ENCODE measurements at regions not wholly inside any gene's neighbourhood (a gene's known extent, or its start where the extent isn't known, plus 50 kb on each side); places are given as distances from the start of the nearest gene placed in this dataset.
A peak's percentile ranks its signal among the peaks of the same experiment; 100 is the strongest.

DNA sequence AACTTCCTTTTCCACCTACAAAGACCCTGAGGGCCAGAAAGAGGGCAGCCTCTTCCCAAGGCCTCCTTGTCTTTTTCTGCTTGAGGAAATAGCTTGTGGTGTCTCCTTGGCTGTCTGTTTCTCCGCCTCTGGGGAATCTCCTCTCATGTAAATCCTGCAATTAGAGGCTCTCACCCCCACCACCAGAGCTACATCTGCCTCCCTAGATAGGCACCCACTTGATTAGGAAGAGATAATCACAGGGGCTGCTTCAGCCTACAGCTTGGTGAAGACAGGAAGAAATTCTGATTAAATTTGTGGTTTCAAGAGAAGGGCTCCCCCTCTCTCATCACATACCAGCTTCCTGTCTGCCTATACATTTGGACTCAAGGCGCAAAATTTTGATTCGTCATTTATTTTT, 75.6 kb downstream of the TLR4 start:
- H3K36me3 ChIP-seq (ENCODE audit: control insufficient read depth, insufficient read depth, low read length): no peaks in the 10 kb centered on the region
- no peaks in the 10 kb centered on the region for H3K9me3 ChIP-seq (ENCODE audit: control insufficient read depth, insufficient read depth, low read depth, low read length)
- no peaks in the 10 kb centered on the region for H3K4me1 ChIP-seq (ENCODE audit: control insufficient read depth, insufficient read depth, low read length)
- ChIA-PET POLR2A (no interaction called here), CTCF (no interaction called here)
- H3K27me3 ChIP-seq (ENCODE audit: control insufficient read depth, insufficient read depth, low read length): no peaks in the 10 kb centered on the region
- intact Hi-C loops (cut with micrococcal nuclease; ENCODE audit: unreplicated experiment): loop anchor here (5.0 to 10.0 kb wide), 2 partner anchors 135 to 1588 kb away; partner anchors contain the start of gene BRINP1
- BruUV-seq (replicated peaks): no TSS peak
- no peak overlapping the region for H3K4me3 ChIP-seq (ENCODE audit: low read depth in 2 of 2, low read length in 2 of 2)
- no peak overlapping the region for H3K27ac ChIP-seq (ENCODE audit: low read length)
- TF ChIP-seq REST (IDR thresholded peaks at IDR 0.05; ENCODE audit: insufficient read depth in 1 of 2, low read depth in 2 of 2, low read length in 1 of 2) (no peak), SIN3A (IDR thresholded peaks at IDR 0.05; ENCODE audit: borderline replicate concordance, insufficient read depth, low read depth, low read length) (no peak), POLR2AphosphoS5 (IDR thresholded peaks at IDR 0.05; ENCODE audit: low read depth, low read length) (no peak), TCF7L2 (IDR thresholded peaks at IDR 0.05; ENCODE audit: low read depth, low read length) (no peak)
- TF ChIP-seq, protein P1, sequence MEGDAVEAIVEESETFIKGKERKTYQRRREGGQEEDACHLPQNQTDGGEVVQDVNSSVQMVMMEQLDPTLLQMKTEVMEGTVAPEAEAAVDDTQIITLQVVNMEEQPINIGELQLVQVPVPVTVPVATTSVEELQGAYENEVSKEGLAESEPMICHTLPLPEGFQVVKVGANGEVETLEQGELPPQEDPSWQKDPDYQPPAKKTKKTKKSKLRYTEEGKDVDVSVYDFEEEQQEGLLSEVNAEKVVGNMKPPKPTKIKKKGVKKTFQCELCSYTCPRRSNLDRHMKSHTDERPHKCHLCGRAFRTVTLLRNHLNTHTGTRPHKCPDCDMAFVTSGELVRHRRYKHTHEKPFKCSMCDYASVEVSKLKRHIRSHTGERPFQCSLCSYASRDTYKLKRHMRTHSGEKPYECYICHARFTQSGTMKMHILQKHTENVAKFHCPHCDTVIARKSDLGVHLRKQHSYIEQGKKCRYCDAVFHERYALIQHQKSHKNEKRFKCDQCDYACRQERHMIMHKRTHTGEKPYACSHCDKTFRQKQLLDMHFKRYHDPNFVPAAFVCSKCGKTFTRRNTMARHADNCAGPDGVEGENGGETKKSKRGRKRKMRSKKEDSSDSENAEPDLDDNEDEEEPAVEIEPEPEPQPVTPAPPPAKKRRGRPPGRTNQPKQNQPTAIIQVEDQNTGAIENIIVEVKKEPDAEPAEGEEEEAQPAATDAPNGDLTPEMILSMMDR (IDR thresholded peaks at IDR 0.05): no peak
- DNase-seq (ENCODE audit: low read depth, low spot score) (no peak), ATAC-seq (no peak)
- in situ Hi-C loops (cut with HindIII; ENCODE audit: low pct_unique_long_range_greater_than_20kb, low sequenced_read_pairs): no loop called here

GRCh38 chr9:117782931-117783788, 79.0 kb downstream of the TLR4 start:
- Histone ChIP-seq H3K9me3 (ENCODE audit: control insufficient read depth, insufficient read depth, low read depth, low read length) (no peaks in the 10 kb centered on the region), H3K27ac (ENCODE audit: low read length) (no peak overlapping the region), H3K36me3 (ENCODE audit: control insufficient read depth, insufficient read depth, low read length) (no peaks in the 10 kb centered on the region), H3K4me3 (ENCODE audit: low read depth in 2 of 2, low read length in 2 of 2) (peak overlapping the region; percentile 21 to 48), H3K27me3 (ENCODE audit: control insufficient read depth, insufficient read depth, low read length) (no peaks in the 10 kb centered on the region), H3K4me1 (ENCODE audit: control insufficient read depth, insufficient read depth, low read length) (no peaks in the 10 kb centered on the region)
- ATAC-seq: peak; percentile 85
- ChIA-PET POLR2A (no interaction called here), CTCF (no interaction called here)
- BruUV-seq (replicated peaks): no TSS peak
- DNase-seq (ENCODE audit: low read depth, low spot score): peak; percentile 32
- intact Hi-C loops (cut with micrococcal nuclease; ENCODE audit: unreplicated experiment): loop anchor here (5.0 to 10.0 kb wide), 2 partner anchors 138 to 1584 kb away; partner anchors contain the start of gene BRINP1
- in situ Hi-C loops (cut with HindIII; ENCODE audit: low pct_unique_long_range_greater_than_20kb, low sequenced_read_pairs): no loop called here
- TF ChIP-seq REST (IDR thresholded peaks at IDR 0.05; ENCODE audit: insufficient read depth in 1 of 2, low read depth in 2 of 2, low read length in 1 of 2) (no peak), POLR2AphosphoS5 (IDR thresholded peaks at IDR 0.05; ENCODE audit: low read depth, low read length) (no peak)
- TF ChIP-seq, protein P1 (IDR thresholded peaks at IDR 0.05): peak; percentile 69

Data from Panc1 (cell line).